ENCODE measurements at regions not wholly inside any gene's neighbourhood (a gene's known extent, or its start where the extent isn't known, plus 50 kb on each side); places are given as distances from the start of the nearest gene placed in this dataset.

- no peak for TF ChIP-seq MAF1 (CRISPR knock-in tag; IDR thresholded peaks at IDR 0.05; ENCODE audit: borderline replicate concordance)
- TF ChIP-seq SNRNP70 (IDR thresholded peaks at IDR 0.05; ENCODE audit: low read depth, low read length) = no peak
- TF ChIP-seq GABPA (IDR thresholded peaks at IDR 0.05; ENCODE audit: low read depth, low read length) = no peak
- TF ChIP-seq GABPA (CRISPR knock-in tag; IDR thresholded peaks at IDR 0.05; ENCODE audit: low read depth) = peak; percentile 53; the same call in 1 of the 2 replicates
- TF ChIP-seq ZNF275 (CRISPR knock-in tag; IDR thresholded peaks at IDR 0.05; ENCODE audit: borderline replicate concordance) = no peak
- TF ChIP-seq NR1H2 (CRISPR knock-in tag; IDR thresholded peaks at IDR 0.05; ENCODE audit: borderline replicate concordance, low read depth) = no peak
- no peak for TF ChIP-seq JUND (CRISPR knock-in tag; IDR thresholded peaks at IDR 0.05)
- no peak for TF ChIP-seq ZNF720 (CRISPR knock-in tag; IDR thresholded peaks at IDR 0.05)
- TF ChIP-seq ZNF83 (CRISPR knock-in tag; IDR thresholded peaks at IDR 0.05; ENCODE audit: borderline replicate concordance) = no peak
- TF ChIP-seq ZNF382 (CRISPR knock-in tag; IDR thresholded peaks at IDR 0.05; ENCODE audit: borderline replicate concordance) = no peak
- TF ChIP-seq AGO1 (IDR thresholded peaks at IDR 0.05; ENCODE audit: low read depth, low read length, poor library complexity, severe bottlenecking) = no peak
- TF ChIP-seq RERE (CRISPR knock-in tag; IDR thresholded peaks at IDR 0.05; ENCODE audit: low read depth) = no peak
- TF ChIP-seq FLYWCH1 (CRISPR knock-in tag; IDR thresholded peaks at IDR 0.05) = no peak
- no peak for TF ChIP-seq CEBPZ (IDR thresholded peaks at IDR 0.05; ENCODE audit: low read length)
- no peak for TF ChIP-seq MEIS2 (CRISPR knock-in tag; IDR thresholded peaks at IDR 0.05)
- no peak for TF ChIP-seq ZNF451 (CRISPR knock-in tag; IDR thresholded peaks at IDR 0.05)
- TF ChIP-seq ZNF552 (CRISPR knock-in tag; IDR thresholded peaks at IDR 0.05; ENCODE audit: borderline replicate concordance) = no peak
- TF ChIP-seq KAT2B (IDR thresholded peaks at IDR 0.05; ENCODE audit: borderline replicate concordance, low read depth, low read length) = no peak
- TF ChIP-seq TOE1 (CRISPR knock-in tag; IDR thresholded peaks at IDR 0.05) = no peak
- TF ChIP-seq NFYB (CRISPR knock-in tag; IDR thresholded peaks at IDR 0.05) = no peak
- no peak for TF ChIP-seq NBN (conservative IDR thresholded peaks at IDR 0.05)
- peak; percentile 48; the same call in 1 of the 2 replicates for TF ChIP-seq MLX (CRISPR knock-in tag; IDR thresholded peaks at IDR 0.05)
- TF ChIP-seq SRSF1 (optimal IDR thresholded peaks at IDR 0.05; ENCODE audit: low read depth, low read length) = no peak
These were observed 108.7 kb upstream of the TMEM170B start (continued) for GRCh38 chr6:11428895-11429294.

Data from HepG2 (cell line).